ENCODE measurements at regions not wholly inside any gene's neighbourhood (a gene's known extent, or its start where the extent isn't known, plus 50 kb on each side); places are given as distances from the start of the nearest gene placed in this dataset.

DNA sequence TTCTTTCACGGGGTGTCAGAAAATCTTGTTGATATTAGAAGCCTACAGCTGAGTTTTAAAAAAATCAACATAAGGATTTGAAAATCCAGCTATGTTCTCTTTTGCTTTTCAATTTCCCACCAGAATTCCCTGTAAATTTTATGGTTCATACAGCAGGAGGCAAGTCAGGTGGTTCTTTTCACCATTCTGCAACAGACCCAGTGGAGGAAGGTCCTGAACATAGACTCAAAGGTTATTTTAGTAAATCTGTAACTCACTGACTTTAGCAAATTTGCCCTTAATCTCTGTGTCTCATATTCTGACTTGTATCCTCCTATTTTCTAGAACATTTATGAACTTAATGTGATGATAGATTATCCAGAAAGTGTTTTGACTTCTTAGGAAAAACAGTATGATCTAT, 235.4 kb upstream of the E2F7 start:
- FAIRE-seq (no peak), DNase-seq (ENCODE audit: insufficient read length) (no peak)
- TF ChIP-seq POLR2AphosphoS5 (IDR thresholded peaks at IDR 0.05; ENCODE audit: low read depth, low read length) (no peak), POLR2A (IDR thresholded peaks at IDR 0.05; ENCODE audit: low read depth, low read length) (no peak), TAF1 (IDR thresholded peaks at IDR 0.05; ENCODE audit: borderline replicate concordance, low read depth, low read length) (no peak)

DNA sequence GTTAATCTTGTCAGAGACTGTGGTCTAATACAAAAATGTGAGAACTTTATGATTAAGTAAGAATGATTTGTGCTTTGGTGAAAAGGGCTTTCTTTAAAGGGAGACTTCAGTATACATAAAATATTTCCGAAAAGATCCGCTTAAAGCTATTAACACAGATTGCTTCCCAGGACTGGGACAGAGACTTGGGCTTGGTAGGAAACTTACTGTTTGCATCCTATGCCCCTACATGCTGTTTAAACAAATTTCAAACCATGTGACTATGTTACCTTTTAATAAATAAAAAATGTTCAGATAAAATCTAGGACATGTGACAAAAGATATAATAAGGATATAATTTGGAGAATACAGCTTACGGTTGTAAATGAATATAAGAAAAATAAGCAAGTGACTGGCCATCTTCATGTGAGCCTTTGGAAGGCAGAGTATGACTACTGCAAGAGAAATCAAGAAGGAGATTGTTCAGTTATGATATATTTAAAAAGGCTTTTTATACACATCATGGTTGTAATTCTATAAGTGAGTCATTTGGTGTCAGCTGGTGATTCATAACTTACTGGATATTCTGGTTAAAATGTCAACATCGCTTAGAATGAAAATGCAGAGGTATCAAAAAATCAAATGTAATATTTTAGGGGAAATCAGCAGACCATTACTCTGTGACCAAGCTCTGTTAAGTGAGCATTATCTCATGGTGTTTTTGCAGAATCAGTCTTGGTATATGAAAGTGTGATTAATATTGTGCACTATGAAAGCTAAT, 234.7 kb upstream of the E2F7 start:
- DNase-seq (ENCODE audit: insufficient read length) (no peak), FAIRE-seq (no peak)
- TF ChIP-seq POLR2AphosphoS5 (IDR thresholded peaks at IDR 0.05; ENCODE audit: low read depth, low read length) = no peak

DNA sequence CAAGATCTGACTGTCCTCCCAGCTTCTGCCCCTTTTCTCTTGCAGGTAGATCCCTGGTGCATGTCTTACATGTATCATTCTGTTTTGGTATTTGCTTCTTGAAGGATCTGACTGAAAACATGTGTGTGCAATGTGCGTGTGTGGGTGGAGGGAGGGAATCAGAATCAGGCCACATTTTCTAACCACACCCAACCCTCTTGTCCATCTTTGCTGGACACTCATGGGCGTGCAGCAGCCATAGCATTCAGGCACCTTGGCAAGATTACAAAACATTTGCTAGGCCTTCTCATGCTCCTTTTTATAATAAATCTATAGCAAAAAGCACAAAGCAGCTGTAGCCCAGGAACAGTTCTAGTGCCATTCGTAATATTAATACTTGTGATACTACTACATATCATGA, 233.6 kb upstream of the E2F7 start:
- DNase-seq (ENCODE audit: insufficient read length) = no peak
- no peak for FAIRE-seq
- TF ChIP-seq TAF1 (IDR thresholded peaks at IDR 0.05; ENCODE audit: borderline replicate concordance, low read depth, low read length) (no peak), POLR2AphosphoS5 (IDR thresholded peaks at IDR 0.05; ENCODE audit: low read depth, low read length) (no peak), POLR2A (IDR thresholded peaks at IDR 0.05; ENCODE audit: low read depth, low read length) (no peak)

DNA sequence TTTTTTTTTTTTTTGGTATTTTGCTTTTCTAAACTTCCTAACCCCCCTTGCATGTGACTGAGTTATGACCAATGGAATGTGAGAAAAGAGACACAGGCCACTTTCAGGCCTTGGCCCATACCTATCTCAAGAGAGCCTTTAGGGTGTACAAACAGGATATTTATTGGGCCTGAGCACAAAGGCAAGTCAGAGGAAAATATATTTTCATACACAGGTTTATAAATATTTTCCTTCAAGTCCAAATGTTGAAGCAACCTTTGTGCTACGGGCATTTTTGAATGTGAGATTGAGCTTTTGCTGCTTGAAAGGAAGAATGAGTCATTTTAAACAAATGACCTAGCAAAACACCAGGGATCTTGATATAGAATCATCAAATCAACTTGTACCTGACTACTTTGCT, 228.6 kb upstream of the E2F7 start:
- FAIRE-seq (no peak), DNase-seq (ENCODE audit: insufficient read length) (no peak)
- TF ChIP-seq TAF1 (IDR thresholded peaks at IDR 0.05; ENCODE audit: borderline replicate concordance, low read depth, low read length) (no peak), POLR2AphosphoS5 (IDR thresholded peaks at IDR 0.05; ENCODE audit: low read depth, low read length) (no peak), POLR2A (IDR thresholded peaks at IDR 0.05; ENCODE audit: low read depth, low read length) (no peak)

DNA sequence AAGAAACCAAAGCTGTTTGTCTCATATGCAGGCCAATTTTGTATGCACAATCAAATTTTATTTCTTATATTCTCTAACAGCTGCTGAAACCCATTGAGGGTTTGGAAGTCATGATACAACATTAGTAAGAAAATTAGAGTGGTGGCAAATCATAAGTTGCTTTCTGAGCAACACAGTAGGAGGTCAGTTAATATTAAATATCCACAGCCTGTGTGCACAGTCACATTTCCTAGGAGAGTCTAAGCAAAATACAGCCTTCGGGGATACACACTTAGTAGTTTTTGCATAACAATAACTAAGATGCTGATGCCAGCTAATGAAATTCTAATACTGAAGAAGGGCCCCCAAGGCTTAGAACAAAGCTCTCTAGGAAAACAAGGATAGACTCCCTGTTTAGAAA, 209.6 kb upstream of the E2F7 start:
- no peak for FAIRE-seq
- no peak for TF ChIP-seq POLR2A (IDR thresholded peaks at IDR 0.05; ENCODE audit: low read depth, low read length)
- TF ChIP-seq POLR2AphosphoS5 (IDR thresholded peaks at IDR 0.05; ENCODE audit: low read depth, low read length) = no peak
- no peak for TF ChIP-seq TAF1 (IDR thresholded peaks at IDR 0.05; ENCODE audit: borderline replicate concordance, low read depth, low read length)
- DNase-seq (ENCODE audit: insufficient read length) = no peak

DNA sequence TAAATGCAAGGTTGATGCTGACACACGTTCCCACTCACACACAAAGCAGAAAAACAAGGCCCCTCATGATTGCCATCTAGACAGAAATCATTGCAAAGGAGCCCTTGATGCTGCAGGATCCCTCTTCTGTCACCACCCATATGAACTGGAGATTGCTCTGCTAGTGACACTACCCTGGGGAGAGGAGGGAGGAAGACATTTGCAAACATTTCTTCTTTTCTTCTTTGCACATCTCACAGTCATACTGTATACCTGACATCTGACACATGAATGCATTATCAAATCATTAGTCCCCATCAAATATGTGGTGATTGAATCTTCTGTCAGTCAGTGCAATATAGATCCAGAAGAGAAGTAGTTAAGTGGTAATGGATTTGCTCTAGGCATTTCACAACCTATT, 208.5 kb upstream of the E2F7 start:
- DNase-seq (ENCODE audit: insufficient read length) = no peak
- no peak for FAIRE-seq
- TF ChIP-seq POLR2A (IDR thresholded peaks at IDR 0.05; ENCODE audit: low read depth, low read length) (no peak), TAF1 (IDR thresholded peaks at IDR 0.05; ENCODE audit: borderline replicate concordance, low read depth, low read length) (no peak), POLR2AphosphoS5 (IDR thresholded peaks at IDR 0.05; ENCODE audit: low read depth, low read length) (no peak)

DNA sequence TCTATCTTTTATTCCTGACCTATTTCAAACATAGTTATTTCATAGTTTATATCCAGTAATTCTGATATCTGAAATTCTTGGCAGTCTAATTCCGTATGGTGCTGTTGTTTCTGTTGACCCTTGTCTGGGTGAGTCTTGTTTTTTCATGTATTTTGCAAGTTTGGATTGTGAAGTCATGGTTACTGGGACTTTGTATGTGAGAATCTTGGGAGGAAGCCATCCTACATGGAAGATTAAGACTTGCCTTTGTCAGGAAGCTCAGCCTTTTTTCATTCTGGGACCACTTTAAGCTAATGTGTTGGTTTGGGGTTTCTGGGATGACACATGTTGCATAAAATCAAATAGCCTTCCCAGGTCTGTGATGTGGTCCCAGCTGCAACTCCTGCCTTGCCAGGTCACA, 191.6 kb upstream of the E2F7 start:
- DNase-seq (ENCODE audit: insufficient read length) (no peak), FAIRE-seq (no peak)
- TF ChIP-seq POLR2A (IDR thresholded peaks at IDR 0.05; ENCODE audit: low read depth, low read length) = no peak
- no peak for TF ChIP-seq TAF1 (IDR thresholded peaks at IDR 0.05; ENCODE audit: borderline replicate concordance, low read depth, low read length)
- no peak for TF ChIP-seq POLR2AphosphoS5 (IDR thresholded peaks at IDR 0.05; ENCODE audit: low read depth, low read length)

DNA sequence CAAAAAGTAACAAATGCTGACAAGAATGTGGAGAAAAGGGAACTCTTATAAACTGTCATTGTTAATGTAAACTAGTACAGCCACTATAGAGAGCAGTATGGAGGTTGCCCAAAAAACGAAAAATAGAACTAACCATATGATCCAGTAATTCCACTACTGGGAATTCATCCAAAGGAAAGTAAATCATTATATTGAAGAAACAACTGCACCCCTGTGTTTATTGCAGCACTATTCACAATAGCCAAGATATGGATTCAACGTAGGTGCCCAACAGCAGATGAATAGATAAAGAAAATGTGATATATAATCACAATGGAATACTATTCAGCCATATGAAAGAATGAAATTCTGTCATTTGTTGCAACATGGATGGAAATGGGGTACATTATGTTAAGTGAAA, 188.0 kb upstream of the E2F7 start:
- DNase-seq (ENCODE audit: insufficient read length) = no peak
- TF ChIP-seq TAF1 (IDR thresholded peaks at IDR 0.05; ENCODE audit: borderline replicate concordance, low read depth, low read length) (no peak), POLR2A (IDR thresholded peaks at IDR 0.05; ENCODE audit: low read depth, low read length) (no peak), POLR2AphosphoS5 (IDR thresholded peaks at IDR 0.05; ENCODE audit: low read depth, low read length) (no peak)
- no peak for FAIRE-seq

DNA sequence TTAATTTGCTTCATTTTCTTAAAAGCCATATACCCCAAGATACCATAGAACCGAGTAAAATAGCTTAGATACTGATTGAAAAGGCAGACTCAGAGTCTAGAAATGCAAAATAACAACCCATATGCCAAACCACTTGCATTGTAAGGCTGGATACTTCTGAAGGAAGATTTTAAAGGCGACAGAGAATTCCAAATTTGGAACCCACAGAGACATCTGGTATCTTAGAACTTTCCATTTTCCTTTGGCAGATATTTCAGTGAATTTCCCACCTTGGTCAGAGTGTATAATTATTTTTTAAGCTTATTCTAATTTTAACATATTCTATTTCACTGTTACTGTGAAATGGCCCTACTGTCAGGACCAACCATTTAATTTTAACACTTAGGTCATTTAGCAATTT, 186.4 kb upstream of the E2F7 start:
- no peak for DNase-seq (ENCODE audit: insufficient read length)
- TF ChIP-seq POLR2AphosphoS5 (IDR thresholded peaks at IDR 0.05; ENCODE audit: low read depth, low read length) = no peak
- no peak for TF ChIP-seq TAF1 (IDR thresholded peaks at IDR 0.05; ENCODE audit: borderline replicate concordance, low read depth, low read length)
- no peak for TF ChIP-seq POLR2A (IDR thresholded peaks at IDR 0.05; ENCODE audit: low read depth, low read length)
- no peak for FAIRE-seq

DNA sequence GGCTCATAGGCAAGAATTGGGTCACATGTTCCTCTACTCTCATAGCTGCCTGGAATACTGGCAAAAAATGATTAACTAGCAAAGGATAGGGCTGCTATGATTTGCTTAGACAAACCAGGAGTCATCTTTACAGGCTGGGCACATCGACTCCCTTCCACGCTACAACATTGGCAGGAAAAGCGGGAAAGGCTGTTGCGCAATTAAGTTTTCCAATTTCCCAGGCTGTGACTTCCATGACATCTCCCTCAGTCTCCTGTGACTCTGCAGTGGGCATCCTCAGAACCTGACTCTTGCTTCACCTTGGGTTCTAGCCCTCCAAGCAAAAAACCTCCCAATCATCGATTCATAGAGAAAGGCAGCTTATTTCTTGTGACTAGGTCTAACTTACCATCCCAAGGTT, 184.5 kb upstream of the E2F7 start:
- DNase-seq (ENCODE audit: insufficient read length) = no peak
- FAIRE-seq = no peak
- no peak for TF ChIP-seq POLR2AphosphoS5 (IDR thresholded peaks at IDR 0.05; ENCODE audit: low read depth, low read length)
- no peak for TF ChIP-seq TAF1 (IDR thresholded peaks at IDR 0.05; ENCODE audit: borderline replicate concordance, low read depth, low read length)
- no peak for TF ChIP-seq POLR2A (IDR thresholded peaks at IDR 0.05; ENCODE audit: low read depth, low read length)

DNA sequence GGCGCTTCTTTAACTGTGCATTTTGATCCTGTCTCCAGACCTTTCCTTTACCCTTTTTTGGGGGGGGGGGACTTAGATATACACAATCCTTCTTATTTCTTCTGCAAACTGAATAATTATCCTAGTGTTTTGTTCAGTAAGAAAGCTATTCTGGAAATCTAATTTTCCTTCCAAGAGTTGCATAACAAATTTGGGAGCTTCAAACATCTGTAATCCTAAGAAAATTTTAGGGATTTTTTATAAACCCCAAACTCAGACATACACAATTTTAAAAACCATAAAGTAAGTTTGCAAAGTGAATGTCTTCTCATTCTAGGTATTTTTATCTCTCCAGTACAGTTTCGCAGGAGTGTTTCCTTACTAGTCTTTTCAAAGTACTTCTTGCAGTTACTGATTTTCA, 182.7 kb upstream of the E2F7 start:
- TF ChIP-seq TAF1 (IDR thresholded peaks at IDR 0.05; ENCODE audit: borderline replicate concordance, low read depth, low read length) (no peak), POLR2A (IDR thresholded peaks at IDR 0.05; ENCODE audit: low read depth, low read length) (no peak), POLR2AphosphoS5 (IDR thresholded peaks at IDR 0.05; ENCODE audit: low read depth, low read length) (no peak)
- no peak for DNase-seq (ENCODE audit: insufficient read length)
- no peak for FAIRE-seq

DNA sequence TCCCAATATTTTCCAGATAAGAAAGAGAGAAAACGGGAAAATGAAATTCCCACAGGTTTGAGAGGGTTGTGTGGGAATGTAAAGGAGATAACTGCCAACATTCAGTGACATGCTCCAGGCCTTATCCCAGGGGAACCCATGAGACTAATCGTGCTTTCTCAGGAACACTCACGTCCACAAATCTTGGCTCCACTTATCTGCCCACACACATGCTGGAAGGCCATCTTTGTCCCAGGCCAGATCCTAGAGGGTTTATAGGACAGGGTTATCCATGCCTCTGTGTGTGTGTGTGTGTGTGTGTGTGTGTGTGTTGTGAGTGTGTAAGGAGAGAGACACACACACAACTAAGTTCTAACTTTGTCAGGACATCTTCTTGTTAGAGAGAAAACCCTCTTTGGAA, 182.2 kb upstream of the E2F7 start:
- TF ChIP-seq POLR2AphosphoS5 (IDR thresholded peaks at IDR 0.05; ENCODE audit: low read depth, low read length) (no peak), TAF1 (IDR thresholded peaks at IDR 0.05; ENCODE audit: borderline replicate concordance, low read depth, low read length) (no peak), POLR2A (IDR thresholded peaks at IDR 0.05; ENCODE audit: low read depth, low read length) (no peak)
- DNase-seq (ENCODE audit: insufficient read length) (no peak), FAIRE-seq (no peak)

All from GM12892 (cell line).